K562 (cell line): ENCODE measurements at regions not wholly inside any gene's neighbourhood (a gene's known extent, or its start where the extent isn't known, plus 50 kb on each side); places are given as distances from the start of the nearest gene placed in this dataset.

Experiments used
- ATAC-seq: fragments of 200-7000 bp; cut with Tn5 transposase; 3 replicates; pipeline ENCODE4 v1.9.1; 2020; ENCODE audit warnings: moderate library complexity
- BruUV-seq: library from RNA; stranded (reverse); fragments of 400-500 nt; replicated peaks from 2 replicates; lab custom pipeline; 2021; lab: Mats Ljungman, UMichigan
- CTCF ChIA-PET: fragments of 300-600 bp; formaldehyde crosslinking; extraction: SDS; loops from one replicate; lab custom pipeline; 2021; ENCODE audit warnings: low intra/inter-chr PET ratio; lab: Yijun Ruan, JAX
- POLR2A ChIA-PET: fragments of 300-600, 350-650 bp; sonication (Branson Sonifier 250); formaldehyde crosslinking; extraction: SDS; loops from one replicate; lab custom pipeline; 2021; ENCODE audit warnings: antibody characterized with exemption, inconsistent platforms; lab: Yijun Ruan, JAX
- DNase-seq, 4 experiments: peaks; one replicate each; pipeline versions ENCODE4 v3.0.0 to v3.0.0-alpha.2; 2011 to 2018; ENCODE audit warnings: low spot score in 3 of 4, mixed read lengths in 3 of 4; ENCODE audit errors: extremely low read depth in 1 of 4
- FAIRE-seq: peaks from 2 replicates; lab custom pipeline; 2011; peaks lifted over from hg19 to GRCh38; lab: Jason Lieb, UNC
- H2AFZ ChIP-seq: 2 replicates; pipeline ENCODE4 v1.6.0; 2011; ENCODE audit warnings: low read depth, low read length, control low read depth, inconsistent platforms
- H3K27ac ChIP-seq: fragments of 200-600 bp; 3 replicates; pipeline ENCODE4 v1.8.0; 2011; ENCODE audit warnings: low read depth, mild to moderate bottlenecking, control low read depth, inconsistent platforms, low read length, moderate library complexity, mixed read lengths; ENCODE audit errors: extremely low read depth
- H3K27me3 ChIP-seq, 2 experiments: fragments of 300-600 bp in 1 of 2; 2 replicates in 1 of 2; 3 replicates in 1 of 2; pipeline versions ENCODE4 v1.6.0 to v1.8.0; 2011; ENCODE audit warnings: inconsistent platforms in 2 of 2, low read length in 2 of 2, mild to moderate bottlenecking in 1 of 2, mixed read lengths in 1 of 2, moderate library complexity in 1 of 2; ENCODE audit not compliant: control insufficient read depth in 2 of 2, insufficient read depth in 2 of 2
- H3K36me3 ChIP-seq: fragments of 300-600 bp; 3 replicates; pipeline ENCODE4 v1.8.0; 2011; ENCODE audit warnings: mild to moderate bottlenecking, low read length, inconsistent platforms; ENCODE audit not compliant: control insufficient read depth, insufficient read depth
- H3K4me1 ChIP-seq, 2 experiments: fragments of 200-600 bp in 1 of 2; replicated peaks in 1 of 2; 2 replicates in 1 of 2; 3 replicates in 1 of 2; pipeline versions ENCODE4 v1.5.1 to v1.8.0; 2011; ENCODE audit warnings: inconsistent platforms in 2 of 2, low read length in 2 of 2, mild to moderate bottlenecking in 1 of 2, mixed read lengths in 1 of 2, moderate library complexity in 1 of 2; ENCODE audit not compliant: control insufficient read depth in 2 of 2, insufficient read depth in 2 of 2
- H3K4me2 ChIP-seq: 2 replicates; pipeline ENCODE4 v1.6.1; 2011; ENCODE audit warnings: low read length, control low read depth, inconsistent platforms, mixed read lengths; ENCODE audit not compliant: insufficient read depth
- H3K4me3 ChIP-seq: fragments of 200-600 bp; sonication (generic), shearing (Covaris generic); 2 replicates; pipeline ENCODE4 v1.5.1; 2016; ENCODE audit warnings: control low read depth, inconsistent platforms
- H3K79me2 ChIP-seq: fragments of 200-600 bp; 3 replicates; pipeline ENCODE4 v1.8.0; 2011; ENCODE audit warnings: low read length, inconsistent platforms; ENCODE audit not compliant: control insufficient read depth, insufficient read depth
- H3K9ac ChIP-seq, 2 experiments: 2 replicates each; pipeline versions ENCODE4 v1.6.0 to v1.6.1; 2011; ENCODE audit warnings: low read depth in 2 of 2, low read length in 2 of 2, control low read depth in 1 of 2, inconsistent platforms in 1 of 2, mild to moderate bottlenecking in 1 of 2, mixed read lengths in 1 of 2; ENCODE audit not compliant: insufficient read depth in 1 of 2
- H3K9me1 ChIP-seq: one replicate; pipeline ENCODE4 v1.6.0; 2011; ENCODE audit warnings: inconsistent platforms, mild to moderate bottlenecking, low read length, moderate library complexity; ENCODE audit not compliant: control insufficient read depth, insufficient read depth
- H3K9me3 ChIP-seq: replicated peaks from 2 replicates; pipeline ENCODE4 v1.5.1; 2011; ENCODE audit warnings: low read depth, low read length, inconsistent platforms; ENCODE audit not compliant: control insufficient read depth, insufficient read depth
- H4K20me1 ChIP-seq: replicated peaks from 2 replicates; pipeline ENCODE4 v1.6.1; 2011; ENCODE audit warnings: low read length, inconsistent platforms, mixed read lengths; ENCODE audit not compliant: control insufficient read depth, insufficient read depth
- CXXC5 ChIP-seq: fragments of 250-450 bp; sonication (Bioruptor Pico); IDR thresholded peaks from 2 replicates; pipeline ENCODE4 v1.8.0; 2022; ENCODE audit warnings: inconsistent platforms, mild to moderate bottlenecking, moderate library complexity
- FOSL1 ChIP-seq: fragments of 200-800 bp; sonication (Bioruptor generic); conservative IDR thresholded peaks from 2 replicates; pipeline ENCODE4 v1.6.1; 2016; ENCODE audit warnings: missing genetic modification characterization, missing compliant biosample characterization
- HES1 ChIP-seq: fragments of 450-650 bp; IDR thresholded peaks from 2 replicates; pipeline ENCODE4 v1.6.1; 2016; ENCODE audit warnings: low read depth, mild to moderate bottlenecking, moderate library complexity
- HNRNPK ChIP-seq: fragments of 200-400 bp; formaldehyde crosslinking; IDR thresholded peaks from one replicate; pipeline ENCODE4 v1.6.1; 2018; ENCODE audit warnings: mild to moderate bottlenecking, low read depth, low read length; ENCODE audit not compliant: poor library complexity, severe bottlenecking
- KHSRP ChIP-seq: fragments of 450-650 bp; IDR thresholded peaks from 2 replicates; pipeline ENCODE4 v1.6.1; 2017
- PHB ChIP-seq: fragments of 250-450 bp; sonication (Bioruptor Pico); IDR thresholded peaks from 2 replicates; pipeline ENCODE4 v1.5.0; 2021
- RAD21 ChIP-seq, 2 experiments: fragments of 250-450 bp in 1 of 2; fragments of 450-650 bp in 1 of 2; sonication (Bioruptor Pico) in 1 of 2; formaldehyde crosslinking in 1 of 2; IDR thresholded peaks in 1 of 2; conservative IDR thresholded peaks in 1 of 2; 2 replicates each; pipeline versions ENCODE4 v1.4.0 to v1.8.0; 2020 to 2022; ENCODE audit warnings: mild to moderate bottlenecking in 2 of 2, moderate library complexity in 1 of 2
- SMAD2 ChIP-seq: fragments of 150-350 bp; IDR thresholded peaks from 2 replicates; pipeline ENCODE4 v1.6.1; 2014; ENCODE audit warnings: low read depth, mild to moderate bottlenecking, low read length
- TGIF2 ChIP-seq: sonication (generic); formaldehyde crosslinking; IDR thresholded peaks from 2 replicates; pipeline ENCODE4 v1.8.1; 2022; ENCODE audit warnings: mild to moderate bottlenecking, missing genetic modification reagents, moderate library complexity
- TOE1 ChIP-seq, 2 experiments: fragments of 450-650 bp in 1 of 2; sonication (generic) in 1 of 2; formaldehyde crosslinking in 1 of 2; IDR thresholded peaks; 2 replicates each; pipeline versions ENCODE4 v1.7.1 to v1.8.0; 2016 to 2022; ENCODE audit warnings: borderline replicate concordance in 2 of 2, mild to moderate bottlenecking in 2 of 2, antibody characterized with exemption in 1 of 2, inconsistent platforms in 1 of 2, low read depth in 1 of 2, missing genetic modification reagents in 1 of 2, moderate library complexity in 1 of 2
- ZHX1 ChIP-seq: fragments of 150-350 bp; conservative IDR thresholded peaks from 2 replicates; pipeline ENCODE4 v1.6.1; 2014; ENCODE audit warnings: low read length
- ZNF121 ChIP-seq: sonication (generic); formaldehyde crosslinking; conservative IDR thresholded peaks from 2 replicates; pipeline ENCODE4 v1.8.0; 2022; ENCODE audit warnings: missing genetic modification reagents
- ZNF23 ChIP-seq: fragments of 250-450 bp; sonication (Bioruptor Pico); IDR thresholded peaks from 2 replicates; pipeline ENCODE4 v1.4.0; 2020; ENCODE audit warnings: mild to moderate bottlenecking
- ZNF24 ChIP-seq: fragments of 450-650 bp; IDR thresholded peaks from 2 replicates; pipeline ENCODE4 v1.6.1; 2016
- ZNF282 ChIP-seq: sonication (generic); formaldehyde crosslinking; IDR thresholded peaks from 2 replicates; pipeline ENCODE4 v1.8.1; 2023; ENCODE audit warnings: missing genetic modification reagents
- ZNF584 ChIP-seq: fragments of 200-800 bp; sonication (Bioruptor generic); IDR thresholded peaks from 2 replicates; pipeline ENCODE4 v1.6.1; 2016; ENCODE audit warnings: low read depth, mild to moderate bottlenecking, missing genetic modification characterization, missing compliant biosample characterization
- WGBS: fragments of 100-300 bp; shearing (Covaris generic); methylation state at CpG from one replicate; pipeline ENCODE4 v1.1.6; 2016; ENCODE audit warnings: low coverage, mixed read lengths; ENCODE audit not compliant: insufficient coverage; ENCODE audit errors: missing lambda C conversion rate; 5-methylcytosine and 5-hydroxymethylcytosine counted together
- in situ Hi-C: fragments of 300-500 bp; cut with MboI; formaldehyde crosslinking; loops from 4 replicates; pipeline ENCODE4 v1.15.0; 2018; ENCODE audit warnings: inconsistent platforms, mixed read lengths
- intact Hi-C: fragments of 100-400 bp; cut with micrococcal nuclease; formaldehyde crosslinking; loops from 2 replicates; pipeline ENCODE4 v1.14.2; 2022
- TF ChIP-seq, protein P1 (sequence below): fragments of 250-450 bp; sonication (Bioruptor Pico); IDR thresholded peaks from 2 replicates; pipeline ENCODE4 v1.4.0; 2020; ENCODE audit warnings: mild to moderate bottlenecking, moderate library complexity, borderline replicate concordance

DNA sequence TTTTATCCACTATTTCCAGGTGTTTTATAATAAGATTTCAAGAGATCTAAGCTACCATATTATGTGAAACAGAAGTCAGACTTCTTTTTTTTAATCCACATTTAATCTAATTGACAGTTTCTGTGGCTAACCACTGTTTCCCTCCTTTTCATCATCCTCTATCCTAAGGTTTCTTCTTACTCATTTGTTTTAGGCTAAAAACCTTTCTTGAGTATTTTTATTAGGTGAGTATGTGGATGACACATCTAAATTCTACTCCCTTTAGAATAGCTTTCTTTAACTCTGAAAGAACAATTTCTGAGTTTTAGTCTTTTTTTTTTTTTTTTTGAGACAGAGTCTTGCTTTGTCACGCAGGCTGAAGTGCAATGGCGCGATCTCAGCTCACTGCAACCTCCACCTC, 62.7 kb downstream of the NPY start (continued):
- TF ChIP-seq ZHX1, result no peak
- TF ChIP-seq ZNF282 (CRISPR knock-in tag), result no peak
- TF ChIP-seq HNRNPK, result no peak
- TF ChIP-seq RAD21 (CRISPR knock-in tag; conservative IDR thresholded peaks at IDR 0.05 in 1 of 2, IDR thresholded peaks at IDR 0.05 in 1 of 2), result no peak
- TF ChIP-seq TOE1 (IDR thresholded peaks at IDR 0.05; ENCODE audit: borderline replicate concordance), result no peak
- TF ChIP-seq TOE1 (CRISPR knock-in tag; IDR thresholded peaks at IDR 0.05; ENCODE audit: borderline replicate concordance, low read depth), result no peak
- no peak for TF ChIP-seq ZNF24
- no peak for TF ChIP-seq FOSL1 (tag)

DNA sequence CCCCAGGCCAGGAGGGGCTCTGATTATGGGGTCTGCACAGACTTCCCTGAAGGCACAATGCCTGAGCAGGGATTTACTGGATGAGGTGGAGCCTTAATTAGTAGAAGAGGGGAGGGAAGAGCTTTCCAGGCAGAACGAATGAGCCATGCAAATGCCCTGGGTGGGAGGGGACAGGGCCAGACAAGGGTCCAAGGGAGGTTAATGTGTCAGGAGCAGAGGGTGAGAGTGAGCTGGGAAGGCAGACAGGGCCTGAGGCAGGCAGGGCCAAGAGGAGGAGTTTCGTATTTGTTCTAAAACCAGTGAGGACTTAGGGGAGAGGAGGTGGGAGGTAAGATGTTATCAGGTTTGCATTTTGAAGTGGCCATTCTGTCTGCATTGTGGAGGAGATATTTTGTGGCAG, 65.3 kb downstream of the NPY start:
- FAIRE-seq (no peak), DNase-seq (no peak), ATAC-seq (no peak)
- CTCF ChIA-PET, result no interaction called here
- H4K20me1 ChIP-seq, result no peaks in the 10 kb centered on the region
- no peak overlapping the region for H3K4me3 ChIP-seq
- no peak overlapping the region for H3K9ac ChIP-seq
- H3K4me1 ChIP-seq, result no peaks in the 10 kb centered on the region
- H3K27me3 ChIP-seq, result peaks cover 0 to 2% of the 10 kb centered on the region in 2 experiments; a peak in 1 of 5 replicates
- intact Hi-C loops, result no loop called here
- no TSS peak for BruUV-seq
- no peaks in the 10 kb centered on the region for H3K9me1 ChIP-seq
- in situ Hi-C loops, result no loop called here
- WGBS, result 0% methylated on average over 2 of the region's 2 CpGs
- H3K9me3 ChIP-seq, result no peaks in the 10 kb centered on the region
- no peak overlapping the region for H3K27ac ChIP-seq
- POLR2A ChIA-PET, result no interaction called here
- no peak overlapping the region for H2AFZ ChIP-seq
- H3K4me2 ChIP-seq, result no peak overlapping the region
- no peaks in the 10 kb centered on the region for H3K79me2 ChIP-seq
- no peaks in the 10 kb centered on the region for H3K36me3 ChIP-seq
- no peak for TF ChIP-seq PHB (CRISPR knock-in tag)
- no peak for TF ChIP-seq ZNF121
- TF ChIP-seq TGIF2 (CRISPR knock-in tag), result no peak
- TF ChIP-seq KHSRP, result no peak
- TF ChIP-seq CXXC5 (CRISPR knock-in tag), result no peak
- no peak for TF ChIP-seq ZNF584 (CRISPR knock-in tag)
- TF ChIP-seq ZNF23 (CRISPR knock-in tag), result no peak
- no peak for TF ChIP-seq SMAD2
- TF ChIP-seq, protein P1, sequence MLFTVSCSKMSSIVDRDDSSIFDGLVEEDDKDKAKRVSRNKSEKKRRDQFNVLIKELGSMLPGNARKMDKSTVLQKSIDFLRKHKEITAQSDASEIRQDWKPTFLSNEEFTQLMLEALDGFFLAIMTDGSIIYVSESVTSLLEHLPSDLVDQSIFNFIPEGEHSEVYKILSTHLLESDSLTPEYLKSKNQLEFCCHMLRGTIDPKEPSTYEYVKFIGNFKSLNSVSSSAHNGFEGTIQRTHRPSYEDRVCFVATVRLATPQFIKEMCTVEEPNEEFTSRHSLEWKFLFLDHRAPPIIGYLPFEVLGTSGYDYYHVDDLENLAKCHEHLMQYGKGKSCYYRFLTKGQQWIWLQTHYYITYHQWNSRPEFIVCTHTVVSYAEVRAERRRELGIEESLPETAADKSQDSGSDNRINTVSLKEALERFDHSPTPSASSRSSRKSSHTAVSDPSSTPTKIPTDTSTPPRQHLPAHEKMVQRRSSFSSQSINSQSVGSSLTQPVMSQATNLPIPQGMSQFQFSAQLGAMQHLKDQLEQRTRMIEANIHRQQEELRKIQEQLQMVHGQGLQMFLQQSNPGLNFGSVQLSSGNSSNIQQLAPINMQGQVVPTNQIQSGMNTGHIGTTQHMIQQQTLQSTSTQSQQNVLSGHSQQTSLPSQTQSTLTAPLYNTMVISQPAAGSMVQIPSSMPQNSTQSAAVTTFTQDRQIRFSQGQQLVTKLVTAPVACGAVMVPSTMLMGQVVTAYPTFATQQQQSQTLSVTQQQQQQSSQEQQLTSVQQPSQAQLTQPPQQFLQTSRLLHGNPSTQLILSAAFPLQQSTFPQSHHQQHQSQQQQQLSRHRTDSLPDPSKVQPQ, result no peak
- TF ChIP-seq HES1, result no peak
